ENCODE measurements at regions not wholly inside any gene's neighbourhood (a gene's known extent, or its start where the extent isn't known, plus 50 kb on each side); places are given as distances from the start of the nearest gene placed in this dataset.

GRCh38 chr3:120544361-120544760 lies 51.8 kb upstream of the NDUFB4 start:
- H3K27ac Mint-ChIP-seq = no peak overlapping the region
- ATAC-seq = no peak
- peaks cover 10% of the 10 kb centered on the region for H3K9me3 Mint-ChIP-seq (ENCODE audit: insufficient read depth)
- no peak for DNase-seq
- no peak overlapping the region for H3K4me3 Mint-ChIP-seq
- H3K4me1 Mint-ChIP-seq (ENCODE audit: low read depth) = no peaks in the 10 kb centered on the region
- POLR2A ChIA-PET = no interaction called here
- no peaks in the 10 kb centered on the region for H3K36me3 Mint-ChIP-seq (ENCODE audit: low read depth)
- CTCF ChIA-PET = no interaction called here
- H3K27me3 Mint-ChIP-seq (ENCODE audit: low read depth) = no peaks in the 10 kb centered on the region

GRCh38 chr3:120536642-120537041 lies 59.5 kb upstream of the NDUFB4 start:
- H3K27me3 Mint-ChIP-seq (ENCODE audit: low read depth) = peaks cover 11% of the 10 kb centered on the region
- no peak for ATAC-seq
- no peak overlapping the region for H3K4me3 Mint-ChIP-seq
- no peaks in the 10 kb centered on the region for H3K36me3 Mint-ChIP-seq (ENCODE audit: low read depth)
- ChIA-PET POLR2A (no interaction called here), CTCF (no interaction called here)
- DNase-seq = no peak
- H3K9me3 Mint-ChIP-seq (ENCODE audit: insufficient read depth) = peaks cover 13% of the 10 kb centered on the region
- H3K27ac Mint-ChIP-seq = no peak overlapping the region
- H3K4me1 Mint-ChIP-seq (ENCODE audit: low read depth) = no peaks in the 10 kb centered on the region

- H3K4me1 Mint-ChIP-seq (ENCODE audit: low read depth) = no peaks in the 10 kb centered on the region
- DNase-seq = no peak
- no peaks in the 10 kb centered on the region for H3K36me3 Mint-ChIP-seq (ENCODE audit: low read depth)
- H3K27me3 Mint-ChIP-seq (ENCODE audit: low read depth) = peaks cover 13% of the 10 kb centered on the region
- ChIA-PET CTCF (no interaction called here), POLR2A (no interaction called here)
- H3K27ac Mint-ChIP-seq = no peak overlapping the region
- H3K4me3 Mint-ChIP-seq = no peak overlapping the region
- peaks cover 7% of the 10 kb centered on the region for H3K9me3 Mint-ChIP-seq (ENCODE audit: insufficient read depth)
- no peak for ATAC-seq
Observed at GRCh38 chr3:120532969-120533368, 63.2 kb upstream of the NDUFB4 start.

- Mint-ChIP-seq H3K27ac (no peak overlapping the region), H3K9me3 (ENCODE audit: insufficient read depth) (peaks cover 3% of the 10 kb centered on the region), H3K4me1 (ENCODE audit: low read depth) (no peaks in the 10 kb centered on the region), H3K36me3 (ENCODE audit: low read depth) (no peaks in the 10 kb centered on the region), H3K4me3 (no peak overlapping the region), H3K27me3 (ENCODE audit: low read depth) (peaks cover 12% of the 10 kb centered on the region)
- ATAC-seq (no peak), DNase-seq (no peak)
- ChIA-PET CTCF (no interaction called here), POLR2A (no interaction called here)
Observed at GRCh38 chr3:120528163-120528562, 68.0 kb upstream of the NDUFB4 start.

GRCh38 chr3:120526011-120526870 lies 69.9 kb upstream of the NDUFB4 start:
- Mint-ChIP-seq H3K9me3 (ENCODE audit: insufficient read depth) (no peaks in the 10 kb centered on the region), H3K27ac (no peak overlapping the region), H3K4me3 (no peak overlapping the region), H3K27me3 (ENCODE audit: low read depth) (peaks cover 2% of the 10 kb centered on the region), H3K36me3 (ENCODE audit: low read depth) (no peaks in the 10 kb centered on the region), H3K4me1 (ENCODE audit: low read depth) (no peaks in the 10 kb centered on the region)
- ATAC-seq (no peak), DNase-seq (no peak)
- ChIA-PET POLR2A (interaction anchor here (0.6 kb wide), 1 partner anchor 785 kb away, joined by 3 read pairs; no protein-coding TSS in a partner anchor), CTCF (no interaction called here)

- H3K4me1 Mint-ChIP-seq (ENCODE audit: low read depth) = no peaks in the 10 kb centered on the region
- H3K36me3 Mint-ChIP-seq (ENCODE audit: low read depth) = no peaks in the 10 kb centered on the region
- no peak overlapping the region for H3K4me3 Mint-ChIP-seq
- no peaks in the 10 kb centered on the region for H3K27me3 Mint-ChIP-seq (ENCODE audit: low read depth)
- H3K27ac Mint-ChIP-seq = no peak overlapping the region
- ChIA-PET CTCF (interaction anchor here (1.5 kb wide), 1 partner anchor 39 kb away, joined by 3 read pairs; no protein-coding TSS in a partner anchor), POLR2A (no interaction called here)
- ATAC-seq (no peak), DNase-seq (no peak)
- H3K9me3 Mint-ChIP-seq (ENCODE audit: insufficient read depth) = no peaks in the 10 kb centered on the region
Observed at GRCh38 chr3:120524171-120524923, 71.8 kb upstream of the NDUFB4 start.

- DNase-seq (no peak), ATAC-seq (no peak)
- ChIA-PET POLR2A (no interaction called here), CTCF (no interaction called here)
- Mint-ChIP-seq H3K36me3 (ENCODE audit: low read depth) (no peaks in the 10 kb centered on the region), H3K4me1 (ENCODE audit: low read depth) (no peaks in the 10 kb centered on the region), H3K27me3 (ENCODE audit: low read depth) (peaks cover 11% of the 10 kb centered on the region), H3K27ac (no peak overlapping the region), H3K9me3 (ENCODE audit: insufficient read depth) (no peaks in the 10 kb centered on the region), H3K4me3 (no peak overlapping the region)
Observed at GRCh38 chr3:120516136-120516535, 65.3 kb upstream of the FSTL1 start.

GRCh38 chr3:120512655-120513054 lies 61.9 kb upstream of the FSTL1 start:
- ChIA-PET CTCF (no interaction called here), POLR2A (no interaction called here)
- no peak overlapping the region for H3K27ac Mint-ChIP-seq
- H3K27me3 Mint-ChIP-seq (ENCODE audit: low read depth) = peaks cover 11% of the 10 kb centered on the region
- ATAC-seq = no peak
- H3K9me3 Mint-ChIP-seq (ENCODE audit: insufficient read depth) = no peaks in the 10 kb centered on the region
- no peak overlapping the region for H3K4me3 Mint-ChIP-seq
- no peak for DNase-seq
- no peaks in the 10 kb centered on the region for H3K36me3 Mint-ChIP-seq (ENCODE audit: low read depth)
- H3K4me1 Mint-ChIP-seq (ENCODE audit: low read depth) = no peaks in the 10 kb centered on the region

- ChIA-PET CTCF (interaction anchor here (1.5 kb wide), 1 partner anchor 87 kb away, joined by 4 read pairs; no protein-coding TSS in a partner anchor), POLR2A (no interaction called here)
- no peaks in the 10 kb centered on the region for H3K4me1 Mint-ChIP-seq (ENCODE audit: low read depth)
Observed at GRCh38 chr3:120506828-120507774, 56.3 kb upstream of the FSTL1 start.

GRCh38 chr3:120506076-120506827 lies 55.5 kb upstream of the FSTL1 start:
- POLR2A ChIA-PET = no interaction called here
- peaks cover 11% of the 10 kb centered on the region for H3K27me3 Mint-ChIP-seq (ENCODE audit: low read depth)
- H3K4me1 Mint-ChIP-seq (ENCODE audit: low read depth) = no peaks in the 10 kb centered on the region
- no peaks in the 10 kb centered on the region for H3K9me3 Mint-ChIP-seq (ENCODE audit: insufficient read depth)
- DNase-seq = no peak
- no peak overlapping the region for H3K4me3 Mint-ChIP-seq
- ATAC-seq = no peak
- CTCF ChIA-PET = interaction anchor here (1.5 kb wide), 1 partner anchor 86 kb away, joined by 4 read pairs; no protein-coding TSS in a partner anchor
- H3K36me3 Mint-ChIP-seq (ENCODE audit: low read depth) = no peaks in the 10 kb centered on the region
- H3K27ac Mint-ChIP-seq = no peak overlapping the region

More at GRCh38 chr3:120506828-120507774, 56.3 kb upstream of the FSTL1 start:
- Mint-ChIP-seq H3K36me3 (ENCODE audit: low read depth) (no peaks in the 10 kb centered on the region), H3K27ac (no peak overlapping the region), H3K4me3 (no peak overlapping the region), H3K27me3 (ENCODE audit: low read depth) (peaks cover 11% of the 10 kb centered on the region), H3K9me3 (ENCODE audit: insufficient read depth) (no peaks in the 10 kb centered on the region)
- no peak for ATAC-seq
- DNase-seq = peak; percentile 21

Data from activated CD8-positive, alpha-beta T cell treated with anti-CD3 and anti-CD28 coated beads, Interleukin-2, amount 10 ng/mL, durations not matched to agents 7 days and 5 days (primary cell).